ENCODE measurements at regions not wholly inside any gene's neighbourhood (a gene's known extent, or its start where the extent isn't known, plus 50 kb on each side); places are given as distances from the start of the nearest gene placed in this dataset.

GRCh38 chr4:176902710-176903323 is 110.1 kb upstream of the VEGFC start:
- DNase-seq (ENCODE audit: low read depth): no peak

DNA sequence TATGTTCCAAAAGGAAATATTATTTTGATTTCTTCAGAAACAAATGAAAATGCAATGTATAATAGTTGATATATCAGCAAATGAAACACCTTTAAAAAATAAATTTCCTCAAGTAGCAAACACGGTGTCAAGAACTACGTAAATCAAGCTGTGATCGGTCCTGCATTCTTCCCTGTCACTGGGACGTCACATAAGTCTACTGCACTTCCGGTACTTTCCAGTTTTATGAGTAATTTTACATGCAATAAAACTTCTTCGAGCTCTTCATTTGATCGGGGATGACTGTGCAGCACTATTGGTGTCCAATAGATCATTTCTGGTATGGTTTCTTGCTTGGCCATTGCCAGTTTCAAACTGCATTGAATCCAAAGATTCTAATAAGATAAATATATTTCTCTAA is 114.0 kb upstream of the VEGFC start:
- no peak for DNase-seq (ENCODE audit: low read depth)

DNA sequence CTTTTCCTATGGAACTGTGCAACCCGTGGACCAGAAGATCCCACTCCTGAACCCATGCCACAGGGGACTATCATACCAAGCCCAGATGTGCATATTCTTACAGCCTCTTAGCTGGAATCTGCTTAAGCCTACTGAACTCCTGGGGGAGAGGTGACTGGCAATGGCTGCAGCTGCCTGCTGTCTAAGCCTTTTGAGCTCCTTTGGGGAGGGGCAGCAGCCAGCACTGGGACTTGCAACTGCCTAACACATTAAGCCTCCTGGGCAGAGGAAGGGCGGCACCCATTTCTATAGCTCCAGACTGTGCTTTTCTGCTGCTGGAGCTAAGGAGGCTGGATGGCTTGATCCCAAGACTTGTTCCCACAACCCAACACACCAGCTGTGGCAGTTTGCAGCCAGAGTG is 117.9 kb upstream of the VEGFC start:
- no peak for DNase-seq (ENCODE audit: low read depth)

DNA sequence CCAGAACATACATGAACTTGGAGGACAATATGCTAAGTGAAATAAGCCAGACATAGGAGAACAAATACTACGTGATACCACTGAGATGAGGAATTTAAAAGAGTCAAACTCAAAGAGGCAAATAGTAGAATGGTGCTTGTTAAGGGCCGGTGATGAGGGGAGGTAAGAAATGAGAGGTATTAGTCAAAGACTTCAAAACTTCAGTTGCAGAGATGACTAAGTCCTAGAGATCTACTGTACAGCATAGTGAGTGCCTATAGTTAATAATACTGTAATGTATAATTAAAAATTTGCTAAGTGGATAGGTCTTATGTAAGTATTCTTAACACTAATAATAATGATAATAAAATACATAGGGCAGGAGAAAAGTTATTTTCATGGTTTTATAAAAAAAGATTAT is 126.9 kb upstream of the VEGFC start:
- no peak for DNase-seq (ENCODE audit: low read depth)

GRCh38 chr4:176920694-176921093 is 128.0 kb upstream of the VEGFC start:
- DNase-seq (ENCODE audit: low read depth): no peak

DNA sequence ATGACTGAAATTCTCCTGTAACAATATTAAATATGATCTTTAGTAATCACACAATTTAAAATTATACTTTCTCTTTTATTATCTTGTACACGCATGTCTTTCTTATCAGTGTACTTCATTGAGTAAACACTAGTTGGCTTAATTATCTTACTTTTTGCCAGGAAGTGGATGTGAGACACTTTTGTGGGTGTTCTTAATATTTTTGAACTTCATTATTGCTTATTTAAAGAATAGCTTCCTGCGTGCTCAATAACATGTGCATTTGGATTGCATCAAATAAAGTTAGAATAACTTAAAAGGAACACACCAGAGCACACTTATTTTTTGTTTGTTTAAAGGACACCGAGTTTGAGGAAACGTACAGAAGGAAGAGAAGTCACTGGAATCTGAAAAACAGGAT is 128.5 kb upstream of the VEGFC start:
- no peak for DNase-seq (ENCODE audit: low read depth)

GRCh38 chr4:176924238-176924637 is 131.5 kb upstream of the VEGFC start:
- DNase-seq (ENCODE audit: low read depth): no peak

DNA sequence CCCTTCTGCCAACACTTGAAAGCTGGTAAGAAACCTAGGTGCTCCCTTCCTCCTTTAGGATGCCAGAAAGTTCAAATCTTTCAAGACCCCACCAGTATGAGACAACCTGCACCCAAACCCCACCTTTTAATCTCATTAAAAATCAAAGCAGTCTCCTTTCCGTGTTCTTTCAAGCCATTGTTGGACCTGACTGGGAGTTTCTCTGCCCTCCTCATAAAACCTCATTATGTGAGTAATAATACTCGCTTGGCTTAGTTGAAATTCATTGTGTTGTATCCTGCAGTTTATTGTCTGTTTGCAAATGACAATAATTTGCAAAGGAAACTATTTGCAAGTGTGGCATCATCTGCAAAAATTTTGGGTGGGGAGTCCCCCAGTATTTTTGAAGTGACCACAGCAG is 133.2 kb upstream of the VEGFC start:
- DNase-seq (ENCODE audit: low read depth): no peak

DNA sequence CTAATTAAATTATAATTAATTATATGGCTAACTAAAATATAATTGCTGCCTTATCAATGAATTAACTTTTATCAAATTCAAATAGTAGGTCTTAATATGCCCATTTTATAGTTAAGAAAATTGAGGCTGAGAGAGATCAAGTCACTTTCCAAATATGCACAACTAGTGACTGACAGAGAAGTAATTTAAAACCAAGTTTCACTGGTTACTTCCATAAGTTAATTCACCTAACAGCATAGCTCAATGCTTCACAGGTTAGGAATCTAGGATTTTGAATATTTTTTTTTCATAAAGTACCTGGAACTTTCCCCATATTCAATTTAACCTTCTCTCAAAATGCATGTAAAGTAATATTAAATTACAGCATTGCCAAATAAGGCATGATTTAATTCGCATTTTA is 134.4 kb upstream of the VEGFC start:
- no peak for DNase-seq (ENCODE audit: low read depth)

DNA sequence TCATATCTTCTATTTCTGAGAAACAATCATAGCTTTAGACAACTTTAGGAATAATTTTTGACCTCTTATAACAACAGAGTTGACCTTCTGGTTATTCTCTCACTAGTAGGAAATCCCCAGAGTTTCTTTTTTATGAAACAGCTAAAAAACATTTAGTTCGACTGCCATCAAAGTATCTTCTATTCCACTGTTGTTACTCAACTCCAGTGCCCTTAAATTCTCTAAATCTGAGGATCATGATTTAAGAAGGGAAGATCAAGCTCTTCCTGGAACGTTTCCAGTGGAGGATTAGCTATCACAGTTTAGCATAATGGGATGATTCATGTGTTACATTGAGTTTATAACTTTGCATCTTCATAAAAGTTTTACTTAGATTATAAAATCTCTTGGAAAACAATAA is 134.9 kb upstream of the VEGFC start:
- DNase-seq (ENCODE audit: low read depth): no peak

- no peak for DNase-seq (ENCODE audit: low read depth)
These were observed 146.7 kb upstream of the VEGFC start for GRCh38 chr4:176939445-176939844.

DNA sequence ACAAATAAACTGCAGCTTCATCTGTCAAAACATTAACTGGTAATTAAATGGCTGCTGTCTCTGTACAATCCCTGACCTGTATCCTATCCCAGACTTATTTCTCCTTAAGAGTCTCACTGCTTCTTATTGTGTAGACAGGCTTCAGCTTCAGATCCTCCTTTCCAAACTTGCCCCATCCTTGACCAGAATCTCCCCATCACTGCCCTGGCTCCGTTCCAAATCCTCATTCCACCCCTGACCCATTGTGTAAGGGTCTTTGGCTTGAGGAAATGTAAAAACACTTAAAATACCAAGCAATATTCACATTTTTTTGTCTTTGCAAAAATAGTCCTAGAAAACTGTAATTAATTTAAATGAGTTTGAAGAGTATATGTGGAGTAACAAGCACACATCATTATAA is 152.6 kb upstream of the VEGFC start:
- no peak for DNase-seq (ENCODE audit: low read depth)

DNA sequence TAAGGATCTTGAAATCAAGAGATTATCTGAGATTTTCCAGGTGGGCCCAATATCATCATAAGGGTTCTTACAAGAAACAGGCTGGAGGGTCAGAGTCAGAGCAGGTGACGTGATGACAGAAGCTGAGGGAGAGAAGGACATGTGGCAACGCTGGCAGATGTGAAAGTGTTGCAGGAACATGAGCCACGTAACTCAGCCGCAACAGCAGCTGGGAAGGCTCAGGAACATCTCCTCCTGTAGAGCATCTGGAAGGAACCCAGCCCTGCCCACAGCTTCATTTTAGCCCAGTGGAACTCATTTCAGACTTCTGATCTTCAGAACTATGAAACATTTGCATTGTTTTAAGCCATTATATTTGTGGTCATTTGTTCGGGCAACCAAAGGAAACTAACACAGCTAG is 156.3 kb upstream of the VEGFC start:
- no peak for DNase-seq (ENCODE audit: low read depth)

- DNase-seq (ENCODE audit: low read depth): no peak
These were observed 160.3 kb upstream of the VEGFC start for GRCh38 chr4:176953021-176953420.

DNA sequence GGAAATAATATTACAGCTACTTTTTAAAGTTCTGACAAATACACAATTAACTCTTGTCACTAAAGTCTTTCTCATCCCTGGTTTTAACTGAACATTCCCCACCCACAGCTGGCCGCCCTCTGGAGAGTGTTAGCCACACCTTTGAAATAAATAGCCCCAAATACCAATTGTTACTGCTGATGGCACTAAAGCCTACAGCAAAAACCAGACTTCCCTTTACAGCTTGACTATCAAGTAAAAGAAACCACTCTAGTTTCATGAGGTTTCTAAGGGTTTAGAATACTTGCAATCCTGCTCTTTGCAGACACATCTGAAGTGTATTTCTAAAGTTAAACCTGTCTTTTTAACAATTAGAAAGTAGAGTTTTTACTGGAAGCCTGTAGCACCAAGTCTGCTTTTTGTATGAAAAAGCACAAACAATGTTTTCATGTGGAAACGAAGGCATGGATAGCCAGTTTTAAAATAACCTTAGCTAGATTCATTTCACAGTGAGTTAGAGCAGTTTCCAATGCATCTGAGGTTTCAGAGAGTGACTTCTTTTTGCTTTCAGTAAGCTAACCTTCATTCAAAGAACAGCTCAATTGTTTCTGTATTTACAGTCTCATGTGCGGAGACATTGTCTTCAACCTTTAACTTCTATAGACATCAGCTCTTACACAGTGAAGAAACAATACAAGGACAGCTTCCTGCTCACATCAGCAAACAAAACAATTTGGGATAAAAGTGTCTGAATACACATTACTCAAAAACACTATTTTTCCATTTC is 164.8 kb upstream of the VEGFC start:
- no peak for DNase-seq (ENCODE audit: low read depth)

DNA sequence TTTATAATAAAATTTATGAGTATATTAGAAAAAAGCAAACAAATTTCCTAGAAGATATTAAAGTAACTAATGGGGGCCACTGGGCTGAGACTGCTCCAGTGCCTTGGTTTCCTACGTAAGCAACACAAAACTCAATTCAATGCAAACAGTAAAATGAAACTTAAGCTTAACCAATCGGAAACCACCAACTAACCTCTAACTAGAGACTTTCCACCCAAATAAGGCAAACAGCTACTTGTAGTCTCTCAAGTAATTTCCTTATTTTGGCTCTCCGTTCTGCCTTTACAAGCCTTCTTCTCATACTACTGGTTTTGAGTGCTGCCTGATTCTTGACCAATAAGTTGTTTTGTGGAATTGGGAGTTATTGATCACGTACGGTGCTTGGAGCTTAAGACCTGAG is 167.3 kb upstream of the VEGFC start:
- DNase-seq (ENCODE audit: low read depth): no peak

GRCh38 chr4:176963121-176963520 is 170.4 kb upstream of the VEGFC start:
- no peak for DNase-seq (ENCODE audit: low read depth)

GRCh38 chr4:176964116-176964691 is 171.5 kb upstream of the VEGFC start:
- no peak for DNase-seq (ENCODE audit: low read depth)

DNA sequence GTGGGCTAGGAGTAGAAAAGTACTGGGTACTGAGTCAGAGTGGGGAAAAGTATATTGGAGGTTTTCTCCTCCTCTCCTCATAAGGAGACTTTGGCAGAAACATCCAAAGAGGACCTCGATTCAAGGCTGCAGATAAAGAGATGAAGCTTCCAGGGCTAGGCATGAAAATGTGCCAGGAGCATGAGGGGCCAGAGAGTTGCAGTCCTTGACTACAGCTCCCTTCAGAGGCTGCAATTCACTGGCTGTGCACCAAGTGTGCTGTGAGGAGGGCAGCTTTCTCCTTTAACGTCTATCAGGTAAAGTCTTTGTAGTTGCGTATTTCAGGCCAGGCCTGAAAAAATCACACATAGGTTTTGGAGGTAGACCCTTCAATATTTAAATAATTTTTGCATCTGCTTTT is 174.9 kb upstream of the VEGFC start:
- DNase-seq (ENCODE audit: low read depth): no peak

GRCh38 chr4:176968094-176968493 is 175.4 kb upstream of the VEGFC start:
- DNase-seq (ENCODE audit: low read depth): no peak

DNA sequence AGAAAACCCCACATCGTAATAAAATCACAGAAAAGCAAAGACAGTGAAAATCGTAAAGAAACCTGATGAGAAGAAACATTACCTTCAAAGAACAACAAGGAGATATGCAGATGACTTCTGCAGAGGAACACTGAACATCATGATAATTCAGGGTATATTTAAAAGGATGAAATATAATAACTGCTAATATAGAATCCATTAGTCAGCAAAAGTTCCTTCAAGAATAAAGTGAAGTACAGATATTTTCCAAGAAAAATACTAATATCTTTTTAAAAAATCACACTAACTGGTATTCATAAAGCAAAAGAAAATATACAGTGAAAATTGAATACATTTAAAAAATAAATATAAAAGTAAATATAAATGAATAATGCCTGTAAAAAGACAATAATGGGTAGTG is 176.3 kb upstream of the VEGFC start:
- no peak for DNase-seq (ENCODE audit: low read depth)

DNA sequence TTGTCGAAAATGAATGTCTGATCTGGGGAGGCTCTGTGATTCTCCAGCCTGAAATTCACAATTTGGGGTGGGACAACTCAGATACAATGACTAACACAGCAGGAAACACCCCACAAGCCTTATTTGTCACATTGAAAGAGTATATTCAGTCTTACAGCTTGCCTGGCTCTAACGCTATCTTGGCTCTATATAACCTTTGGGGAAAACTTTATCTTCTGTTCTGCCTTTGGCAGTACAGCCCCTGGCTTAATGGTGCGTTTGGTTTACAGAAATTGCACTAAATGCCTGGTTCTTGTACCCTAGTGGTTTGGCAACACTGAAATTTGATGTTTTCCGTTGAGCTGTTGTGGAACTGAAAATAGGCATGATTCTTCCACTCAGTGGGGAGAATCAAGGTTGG is 178.1 kb upstream of the VEGFC start:
- DNase-seq (ENCODE audit: low read depth): no peak

DNA sequence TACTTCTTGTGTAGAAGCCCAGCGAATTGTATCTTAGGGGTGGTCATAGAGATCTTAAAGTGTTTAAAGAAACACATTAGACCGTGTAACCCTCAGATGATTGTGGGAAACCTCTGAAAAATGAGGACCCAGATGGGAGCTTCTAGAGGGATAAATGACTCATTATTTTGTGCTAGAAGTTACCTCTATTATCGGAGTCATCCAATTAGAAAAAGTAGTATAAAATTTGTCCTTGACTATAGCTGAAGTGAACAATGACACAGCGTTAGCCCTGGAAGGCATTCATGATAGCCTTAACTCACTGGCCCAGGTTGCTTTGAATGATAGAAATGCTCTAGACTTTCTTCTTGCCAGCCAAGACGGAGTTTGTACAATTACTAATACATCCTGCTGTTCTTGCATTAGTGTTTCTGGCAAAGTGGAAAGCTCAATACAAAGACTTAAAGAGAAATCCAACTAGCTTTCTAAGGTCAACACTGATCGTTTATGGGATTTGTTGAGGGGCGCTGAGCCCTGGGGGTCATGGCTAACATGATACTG is 178.9 kb upstream of the VEGFC start:
- DNase-seq (ENCODE audit: low read depth): no peak

GRCh38 chr4:176979416-176979815 is 186.7 kb upstream of the VEGFC start:
- no peak for DNase-seq (ENCODE audit: low read depth)
